Fibroblast of skin of abdomen (primary cell): ENCODE measurements at regions not wholly inside any gene's neighbourhood (a gene's known extent, or its start where the extent isn't known, plus 50 kb on each side); places are given as distances from the start of the nearest gene placed in this dataset.

Experiments used
- DNase-seq: peaks from one replicate; pipeline ENCODE4 v3.0.0-alpha.2; 2013

DNA sequence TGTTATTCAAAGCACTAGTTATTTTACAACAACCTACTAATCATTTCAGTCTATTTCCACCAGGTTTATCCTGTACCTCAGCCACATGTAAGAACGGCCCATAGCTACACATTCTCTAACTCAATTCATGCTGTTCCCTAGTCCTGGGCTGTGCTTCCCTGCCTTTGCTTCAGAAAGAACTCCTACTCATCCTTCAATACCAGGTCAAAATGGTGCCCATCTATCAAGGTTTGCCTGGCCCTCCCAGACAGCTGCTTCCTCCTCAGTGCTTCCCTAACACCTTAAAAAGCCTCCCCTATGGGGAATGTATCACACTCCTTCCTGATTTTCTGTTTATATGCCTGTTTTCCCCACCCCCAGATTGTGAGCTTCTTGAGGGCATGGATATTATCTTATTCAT lies 400.7 kb downstream of the MN1 start:
- no peak for DNase-seq

DNA sequence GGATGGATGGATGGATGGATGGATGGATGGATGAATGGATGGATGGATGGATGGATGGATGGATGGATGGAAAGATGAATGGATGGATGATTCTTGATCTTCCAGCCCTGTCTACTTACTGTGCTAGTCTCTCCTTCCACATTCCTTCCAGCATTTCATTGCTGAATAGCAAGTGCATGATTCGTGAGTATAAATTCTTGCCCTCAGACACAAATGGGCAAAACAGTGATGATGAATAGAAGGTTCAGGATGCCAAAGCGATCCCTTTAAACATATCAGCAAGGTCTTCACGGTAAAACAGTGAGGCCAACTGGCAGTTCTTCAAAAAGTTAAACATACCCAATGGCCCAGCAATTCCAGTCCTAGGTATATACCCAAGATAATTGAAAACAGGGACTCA lies 400.2 kb downstream of the MN1 start:
- peak; percentile 82 for DNase-seq

DNA sequence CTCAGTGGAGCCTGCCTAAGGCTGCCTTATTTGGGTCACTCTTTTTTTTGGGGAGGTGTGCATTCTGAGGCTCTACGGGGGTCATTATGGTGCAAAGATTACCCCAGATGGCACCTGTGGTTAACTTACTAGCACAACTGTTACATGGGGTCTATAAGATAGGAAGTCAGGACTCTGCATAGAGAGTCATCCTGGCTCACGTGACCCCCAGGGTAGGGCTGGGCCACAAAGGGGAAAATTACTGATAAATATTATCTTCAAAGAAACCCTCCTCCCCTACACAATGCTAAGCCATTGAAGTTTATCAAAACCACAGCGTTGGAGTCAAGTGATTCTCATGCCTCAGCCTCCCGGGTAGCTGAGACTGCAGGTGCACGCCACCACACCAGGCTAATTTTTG lies 397.1 kb downstream of the MN1 start:
- no peak for DNase-seq

DNA sequence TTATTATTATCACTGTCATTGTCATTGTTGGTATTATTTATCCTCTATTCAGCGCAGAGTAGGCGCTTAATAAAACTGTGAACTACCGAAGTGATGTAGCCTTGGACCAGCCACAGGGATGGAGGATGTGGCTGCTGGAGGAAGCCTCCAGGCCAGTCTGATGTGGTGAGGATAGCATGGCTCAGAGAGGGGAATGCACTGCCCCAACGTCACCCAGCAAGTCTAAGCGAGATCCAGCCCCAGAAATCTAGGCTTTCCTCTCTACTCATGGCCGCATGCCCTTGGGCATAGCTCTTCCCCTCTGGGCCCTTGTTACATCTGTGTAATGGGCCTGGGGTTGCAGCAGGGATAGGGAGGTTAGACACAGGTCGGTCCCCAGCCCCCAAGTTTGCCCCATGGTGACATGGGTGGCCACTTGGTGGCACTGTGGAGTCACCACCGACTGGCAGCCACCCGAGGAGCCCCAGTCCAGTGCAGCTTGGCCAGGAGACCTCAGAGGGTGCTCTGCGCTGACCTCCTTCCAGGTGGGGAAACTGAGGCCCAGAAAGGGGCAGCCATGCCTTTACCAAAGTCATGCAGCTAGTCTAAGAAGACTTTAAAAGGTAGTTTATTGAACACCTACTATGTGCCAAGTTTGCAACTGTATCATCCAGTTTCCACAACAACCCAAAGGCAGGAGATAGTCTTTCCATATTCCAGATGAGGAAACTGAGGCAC lies 395.7 kb downstream of the MN1 start:
- peak; percentile 45 for DNase-seq

DNA sequence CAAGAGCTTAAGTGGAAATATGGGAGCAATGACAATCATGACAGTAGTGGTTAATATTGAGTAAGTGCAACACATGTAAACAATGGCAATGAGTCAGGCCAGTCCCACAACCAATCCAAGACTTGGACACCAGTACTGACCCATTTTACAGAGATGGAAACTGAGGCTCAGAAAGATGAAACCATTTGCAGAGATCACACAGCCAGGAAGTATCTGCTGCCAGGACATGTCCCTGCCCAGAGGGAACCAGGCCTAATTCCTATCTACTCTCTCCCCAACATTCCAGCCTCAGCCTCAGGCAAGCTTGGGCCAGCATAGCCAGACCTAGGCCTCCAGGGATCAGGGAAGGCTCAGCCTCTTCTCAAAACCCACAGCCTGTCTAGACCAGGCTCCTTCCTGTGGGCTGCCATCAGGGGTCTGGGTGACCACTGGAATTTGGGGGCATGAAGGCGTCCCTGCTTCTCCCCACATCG lies 395.1 kb downstream of the MN1 start:
- DNase-seq: no peak

DNA sequence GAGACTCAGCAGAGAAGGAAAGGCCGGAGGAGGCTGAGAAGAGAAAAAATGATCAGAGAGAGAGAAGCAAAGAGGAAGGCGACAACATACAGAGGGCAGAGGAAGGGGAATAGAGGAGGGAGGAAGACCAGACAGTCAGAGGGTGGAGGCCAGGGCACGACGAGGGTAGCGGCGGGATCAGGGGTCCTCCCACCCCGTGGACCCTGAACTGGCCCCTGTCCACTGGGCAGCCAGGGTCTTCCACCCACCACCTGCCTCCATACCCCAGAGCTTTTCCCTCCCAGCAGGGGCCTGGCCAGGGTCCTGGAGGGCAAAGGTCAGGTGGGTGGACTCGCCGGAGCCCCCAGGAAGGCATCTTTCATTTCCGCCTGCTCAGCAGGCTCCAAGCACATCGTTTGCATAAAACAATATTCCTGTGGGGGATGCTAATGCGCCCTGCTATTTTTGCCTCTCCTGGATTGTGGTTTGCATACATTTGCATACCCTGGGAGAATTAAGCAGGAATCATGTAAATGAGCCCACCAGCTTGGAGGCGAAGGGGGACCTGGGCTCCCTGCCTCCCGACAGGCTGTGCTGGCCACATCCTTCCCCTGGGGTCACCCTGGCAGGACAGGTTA lies 394.1 kb downstream of the MN1 start:
- no peak for DNase-seq

DNA sequence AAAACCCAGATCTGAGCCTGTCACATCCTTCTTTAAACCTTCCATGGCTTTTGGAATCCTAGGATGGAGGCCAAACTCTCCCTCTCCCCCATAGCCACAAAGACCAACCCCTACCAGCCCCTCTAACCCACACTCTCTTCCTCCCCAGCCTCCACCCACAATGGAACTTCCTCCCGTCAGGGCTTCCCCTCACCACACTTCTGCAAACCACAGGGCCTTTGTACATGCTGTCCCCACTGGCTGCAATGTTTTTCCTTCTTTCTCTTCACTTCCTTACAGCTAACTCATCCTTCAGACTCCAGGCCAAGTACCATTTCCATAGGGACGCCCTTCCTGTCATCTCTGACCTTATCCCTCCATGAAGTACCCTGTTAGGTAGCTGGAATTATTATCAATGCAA lies 393.5 kb downstream of the MN1 start:
- no peak for DNase-seq

DNA sequence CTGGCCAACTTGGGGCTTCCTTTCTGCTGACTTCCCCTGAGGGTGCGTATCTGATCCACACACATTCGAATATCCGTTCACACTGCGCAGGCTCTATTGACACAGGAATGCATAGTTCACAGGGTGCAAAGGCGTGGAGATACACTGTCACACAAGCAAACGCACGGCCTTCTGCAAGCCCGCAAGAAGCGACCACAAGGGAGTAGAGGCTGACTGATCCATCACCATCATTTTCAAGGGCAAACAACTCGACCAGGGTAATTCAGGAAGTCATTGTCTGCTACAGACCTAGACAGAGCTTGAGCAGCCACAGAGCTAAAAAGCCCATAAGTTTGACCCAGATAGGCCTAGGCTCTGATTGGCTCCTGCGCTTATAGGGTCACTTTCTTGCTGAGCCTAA lies 392.3 kb downstream of the MN1 start:
- DNase-seq: no peak

DNA sequence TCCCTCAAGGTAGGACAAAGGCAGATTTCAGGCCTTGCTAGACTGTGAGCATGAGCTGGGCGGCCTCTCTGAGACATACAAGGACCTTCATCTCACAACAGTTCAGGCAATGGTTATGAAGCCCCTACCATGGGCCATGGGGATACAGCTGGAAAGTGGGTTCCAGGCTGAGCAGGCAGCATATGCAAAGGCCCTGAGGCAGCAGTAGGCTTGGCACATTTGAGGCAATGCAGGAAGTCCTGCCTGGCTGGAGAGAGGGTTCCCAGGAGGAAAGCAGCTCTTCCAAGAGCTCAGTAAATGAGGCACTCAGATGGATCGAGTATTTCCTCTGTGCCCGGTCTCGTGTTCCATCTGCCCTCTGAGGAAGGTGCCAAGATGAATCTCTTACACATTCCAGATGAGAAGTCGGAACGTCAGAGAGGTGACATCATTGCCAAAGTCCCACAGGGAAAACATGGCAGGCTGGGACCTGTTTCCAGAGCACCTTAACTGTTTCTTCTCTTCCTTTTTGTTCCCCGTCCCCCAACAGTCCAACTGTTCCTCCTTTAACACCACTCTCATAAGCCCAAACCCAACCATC lies 388.6 kb downstream of the MN1 start:
- no peak for DNase-seq

DNA sequence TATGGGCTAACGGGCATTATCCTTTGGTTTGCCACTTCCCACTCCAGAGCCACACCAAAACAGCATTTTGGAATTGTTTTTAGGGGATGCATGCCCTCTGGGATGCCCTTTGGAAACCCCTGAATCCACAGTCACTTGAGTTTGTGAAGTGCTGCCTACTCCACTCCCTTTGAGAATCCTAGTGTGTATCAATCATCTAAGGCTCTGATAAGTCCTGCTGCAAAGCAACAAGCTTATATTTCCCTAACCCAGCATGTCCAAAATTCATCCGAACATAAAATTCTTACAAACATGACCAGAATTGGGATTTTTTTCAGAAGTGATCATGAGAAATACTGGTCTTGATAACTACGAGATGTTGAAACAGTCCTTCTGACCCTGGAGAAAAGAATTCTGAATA lies 387.9 kb downstream of the MN1 start:
- DNase-seq: no peak

DNA sequence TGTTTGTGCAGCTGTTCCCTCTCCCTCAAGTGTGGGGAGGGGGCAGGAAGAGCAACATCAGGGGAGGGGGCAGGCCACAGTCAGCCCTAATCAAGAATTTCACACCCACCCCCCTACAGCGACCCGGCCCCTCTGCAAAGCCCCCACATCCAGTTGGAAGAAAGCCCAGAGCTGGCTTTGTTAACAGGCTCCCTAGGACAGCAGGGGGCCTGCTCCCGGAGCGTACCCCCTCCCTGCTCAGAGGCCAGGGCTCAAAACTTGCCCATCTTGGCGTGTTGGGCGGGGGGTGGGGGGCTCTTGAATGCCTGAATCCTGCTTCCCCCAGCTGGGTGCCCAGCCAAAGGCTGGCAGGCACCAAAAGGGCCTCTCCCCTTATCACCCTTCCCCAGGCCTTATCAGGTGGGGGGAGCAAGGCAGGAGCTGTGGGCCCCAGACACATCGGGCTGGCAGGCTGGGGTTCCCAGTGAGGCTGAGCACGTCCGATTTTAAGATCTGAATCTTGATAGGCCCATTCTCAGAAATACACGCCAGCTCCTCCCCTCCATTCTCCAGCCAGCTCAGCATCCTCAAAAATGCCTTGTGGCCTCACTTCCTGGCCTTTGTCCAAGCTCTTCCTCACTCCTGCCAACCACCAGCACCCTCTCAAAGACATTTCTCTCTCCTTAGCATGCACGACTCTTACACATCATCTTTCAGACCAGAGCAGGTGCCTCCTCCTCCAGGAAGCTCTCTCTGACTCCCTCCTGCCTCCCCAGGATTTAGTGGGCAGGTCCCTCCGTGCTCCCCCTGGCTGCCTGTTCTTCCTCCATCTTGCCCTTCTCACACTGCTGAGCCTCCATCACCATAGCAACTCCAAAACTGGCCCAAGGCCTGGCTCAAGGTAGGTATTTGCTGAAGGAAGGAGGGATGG lies 384.8 kb downstream of the MN1 start:
- DNase-seq: peak; percentile 93

DNA sequence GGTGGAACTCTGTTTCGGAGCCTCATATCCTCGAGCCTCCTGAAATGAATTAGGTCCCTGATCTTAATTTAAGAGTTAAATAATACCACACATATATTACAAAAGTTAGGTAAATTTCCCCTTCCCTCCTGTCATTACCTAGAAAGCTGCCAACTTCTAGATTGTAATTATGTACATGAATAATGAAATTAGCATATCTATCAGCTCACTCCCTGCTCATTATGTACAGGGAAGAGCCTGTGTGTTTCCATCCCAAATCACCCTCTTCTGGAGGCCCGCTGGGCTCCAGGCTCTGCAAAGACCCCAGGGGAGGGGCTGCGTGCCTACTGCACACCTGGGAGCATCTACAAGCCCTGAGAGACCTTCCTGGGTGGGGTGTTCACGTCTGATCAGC lies 384.1 kb downstream of the MN1 start:
- no peak for DNase-seq

DNA sequence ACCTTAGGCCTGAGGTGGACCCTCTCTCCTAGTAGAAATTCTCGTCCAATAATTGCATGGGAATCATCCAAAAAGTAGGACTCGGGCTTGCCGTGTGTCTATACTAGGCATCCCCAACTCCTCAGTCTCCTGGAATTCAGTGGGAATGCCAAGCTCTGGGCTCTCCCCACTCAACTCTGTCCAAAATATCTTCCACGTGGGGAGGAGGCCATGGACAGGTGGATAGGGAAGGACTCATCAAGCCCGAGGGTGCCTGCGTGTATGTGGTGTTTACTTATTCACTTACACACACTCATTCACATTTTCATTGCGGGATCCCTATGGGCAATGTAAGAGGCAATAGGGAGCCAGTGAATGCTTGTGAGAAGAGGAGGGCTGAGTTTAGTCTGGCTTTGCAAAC lies 383.3 kb downstream of the MN1 start:
- DNase-seq: no peak

DNA sequence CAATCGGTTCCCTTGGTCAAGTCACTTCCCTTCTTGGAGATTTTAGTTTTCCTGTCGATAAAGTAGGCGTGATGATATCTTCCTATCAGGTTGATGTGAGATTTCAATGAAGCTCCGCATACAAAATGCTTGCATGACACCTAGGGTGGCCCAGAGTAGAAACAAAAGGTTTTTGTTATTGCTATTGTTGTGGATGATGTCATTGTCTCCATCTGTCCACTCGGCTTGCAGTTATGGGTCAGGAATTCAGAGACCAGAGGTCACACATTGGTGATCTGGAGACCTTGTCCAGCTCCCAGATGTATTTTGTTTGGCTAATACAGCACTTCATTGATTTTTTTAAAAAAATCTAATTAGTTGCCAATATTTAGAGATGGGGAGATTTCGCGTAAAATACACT lies 382.1 kb downstream of the MN1 start:
- DNase-seq: no peak

DNA sequence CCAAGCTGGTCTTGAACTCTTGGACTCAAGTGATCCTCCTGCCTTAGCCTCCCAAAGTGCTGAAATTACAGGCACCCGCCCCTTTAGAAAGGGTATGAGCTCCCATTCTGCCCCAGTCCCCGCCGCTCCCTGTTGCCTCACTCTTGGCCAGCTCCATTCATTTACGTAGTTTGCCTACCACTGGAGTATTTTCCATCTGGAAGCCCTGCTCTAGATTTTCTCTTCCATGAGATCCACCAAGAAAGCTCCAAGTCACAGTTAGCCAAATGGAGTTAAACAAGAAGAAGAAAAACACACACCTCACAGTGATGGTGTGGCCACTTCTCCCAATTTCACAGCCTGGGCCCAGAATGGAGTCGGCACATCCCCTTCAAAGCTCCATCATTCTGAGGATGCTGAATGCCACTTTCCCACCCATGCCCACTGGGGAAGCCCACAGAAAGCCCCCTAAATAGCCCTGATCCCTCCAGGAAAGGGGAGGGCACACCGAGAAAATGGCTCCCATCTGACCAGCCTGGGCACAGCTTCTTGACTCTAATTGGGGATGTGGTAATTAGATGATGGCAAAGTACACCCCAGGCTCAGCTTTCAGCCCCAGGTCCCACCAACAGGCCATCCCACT lies 381.2 kb downstream of the MN1 start:
- no peak for DNase-seq

DNA sequence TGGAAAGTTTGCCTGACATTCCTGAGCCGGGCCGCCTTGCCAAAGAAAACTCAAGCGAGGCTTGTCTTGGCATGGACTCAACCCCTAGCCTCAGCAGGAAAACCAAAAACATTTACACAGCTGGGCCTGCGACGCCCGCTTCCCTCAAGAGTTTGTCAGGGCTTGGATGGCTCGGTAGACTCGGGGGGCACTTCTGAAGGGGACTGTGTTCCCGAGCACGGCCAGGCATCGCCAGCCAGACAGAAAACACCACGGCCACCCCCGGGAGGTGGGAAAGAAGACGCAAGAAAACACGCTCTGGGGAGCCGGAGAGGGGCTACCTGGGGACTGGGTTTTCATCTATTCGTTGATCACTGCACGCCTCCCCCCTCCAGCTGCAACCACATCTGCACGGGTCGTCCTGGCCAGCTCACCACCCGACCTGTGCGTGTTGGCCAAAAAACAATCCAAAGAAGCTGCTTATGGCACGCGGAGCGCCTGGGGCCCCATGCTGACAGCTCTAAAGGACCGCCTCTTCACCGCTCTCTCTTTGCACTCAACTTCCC lies 380.7 kb downstream of the MN1 start:
- DNase-seq: peak; percentile 95

DNA sequence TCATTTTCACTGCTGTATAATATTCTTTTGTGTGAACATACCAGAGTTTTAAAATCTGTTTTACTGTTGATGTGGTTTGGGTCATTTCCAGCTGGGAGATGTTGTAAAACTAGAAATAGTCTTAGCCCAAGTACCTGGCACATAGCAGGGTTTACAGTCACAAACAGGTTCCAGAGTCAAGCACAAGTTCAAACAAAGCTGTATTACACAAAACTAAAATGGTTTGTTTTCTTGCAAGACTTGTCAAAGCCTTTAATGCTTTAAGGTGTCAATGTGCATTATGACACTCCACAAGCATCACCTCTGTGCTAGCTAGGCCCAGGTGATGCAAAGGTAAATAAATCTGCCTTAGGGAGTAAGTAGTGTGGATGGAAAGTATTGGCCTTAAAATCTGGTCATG lies 379.1 kb downstream of the MN1 start:
- no peak for DNase-seq

DNA sequence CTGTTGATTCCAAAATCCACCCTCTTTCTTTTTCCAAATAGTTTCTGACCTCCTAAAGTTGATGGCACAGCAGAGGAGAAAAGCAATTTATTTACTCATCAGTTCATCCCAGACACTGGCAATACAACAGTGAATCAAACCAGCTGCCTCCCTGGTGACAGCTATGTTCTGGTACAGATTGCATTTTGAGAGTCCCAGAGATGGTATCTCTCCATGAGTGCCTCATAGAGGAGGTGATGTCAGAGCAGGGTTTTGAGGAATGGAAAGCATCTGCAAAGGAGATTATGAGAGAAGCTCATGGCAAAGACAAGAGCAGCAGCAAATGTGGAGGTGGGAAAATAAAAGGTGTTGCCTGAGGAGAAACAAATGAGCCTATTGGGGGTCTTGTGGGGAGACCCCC lies 377.2 kb downstream of the MN1 start:
- peak; percentile 33 for DNase-seq

DNA sequence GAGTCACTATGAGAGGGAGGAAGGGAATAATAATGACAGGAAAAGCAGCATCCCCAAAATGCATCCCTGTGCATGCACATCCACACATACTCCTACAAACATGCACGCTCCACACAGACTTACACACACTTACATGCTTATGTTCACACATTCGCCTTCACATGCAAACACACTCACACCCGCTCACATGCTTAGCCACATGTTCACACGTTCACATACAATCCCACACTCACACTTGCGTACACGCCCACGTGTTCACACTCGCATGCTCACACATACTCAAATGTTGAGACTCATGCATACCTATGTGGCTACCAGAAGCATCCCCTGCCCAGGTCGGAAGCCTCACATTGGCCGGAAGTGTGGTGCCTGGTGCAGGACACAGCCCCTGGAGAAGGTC lies 372.1 kb downstream of the MN1 start:
- no peak for DNase-seq

DNA sequence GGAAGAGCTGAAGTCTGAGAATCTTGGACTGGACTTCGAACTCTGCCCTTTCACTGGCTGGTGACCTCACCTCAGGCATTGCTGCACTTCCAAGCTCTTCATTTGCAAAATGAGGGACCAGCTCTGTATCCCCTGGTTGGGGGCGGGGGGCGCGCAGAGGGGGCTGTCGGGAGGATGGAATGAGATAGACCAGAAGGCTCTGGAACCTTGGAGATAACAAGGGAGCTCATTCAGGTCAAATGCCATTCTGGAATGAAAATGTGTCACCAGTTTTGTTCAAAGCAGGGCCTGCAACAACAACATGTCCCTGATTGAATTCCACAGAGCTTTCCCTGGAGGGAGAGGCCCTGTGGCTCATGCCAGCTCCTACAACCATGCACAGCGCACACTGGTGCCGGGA lies 370.5 kb downstream of the MN1 start:
- DNase-seq: no peak

DNA sequence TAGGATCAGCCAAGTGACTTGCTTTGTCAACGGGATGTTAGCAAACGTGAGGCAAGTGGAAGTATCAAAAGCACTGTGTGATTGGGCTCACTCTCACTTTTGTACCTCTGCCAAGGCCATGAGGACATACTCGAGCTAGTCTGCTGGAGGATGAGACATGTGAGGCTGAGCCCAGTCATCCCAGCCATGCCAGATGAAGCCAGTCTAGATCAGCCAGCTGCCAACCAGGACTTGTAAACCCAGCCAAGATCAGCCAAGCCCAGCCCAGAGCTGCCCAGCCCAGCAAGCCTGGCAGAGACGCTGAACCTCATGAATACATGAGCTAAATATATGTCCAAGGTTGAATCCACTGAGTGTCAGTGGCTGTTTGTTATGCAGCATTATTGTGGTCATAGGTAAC lies 369.7 kb downstream of the MN1 start:
- no peak for DNase-seq

DNA sequence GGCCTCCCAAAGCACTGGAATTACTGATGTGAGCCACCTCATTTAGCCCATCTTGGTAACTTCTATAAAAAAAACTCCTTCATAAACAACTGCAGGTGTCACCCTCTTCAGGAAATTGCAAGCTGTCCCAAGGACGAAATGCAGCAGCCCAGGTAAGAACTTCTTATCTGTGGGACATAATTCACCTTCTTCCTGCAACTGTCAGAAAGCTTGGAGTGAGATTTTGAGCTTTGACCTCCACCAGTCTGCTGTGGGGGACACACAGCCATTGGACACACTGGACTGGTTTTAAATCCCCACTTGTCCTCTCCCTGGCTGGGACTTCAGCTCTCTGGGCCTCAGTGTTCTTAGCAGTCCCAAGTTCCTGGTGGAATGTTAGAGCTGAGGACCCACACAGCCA lies 368.5 kb downstream of the MN1 start:
- DNase-seq: no peak
